Nephron (organoid): ENCODE measurements at regions not wholly inside any gene's neighbourhood (a gene's known extent, or its start where the extent isn't known, plus 50 kb on each side); places are given as distances from the start of the nearest gene placed in this dataset.

ENCODE experiments used
- H3K27ac Mint-ChIP-seq, 3 experiments: 2 replicates each; pipeline ENCODE4 v1.8.0; 2020; ENCODE audit warnings: mixed read lengths in 3 of 3, mild to moderate bottlenecking in 2 of 3, moderate library complexity in 1 of 3
- H3K27me3 Mint-ChIP-seq: 2 replicates; pipeline ENCODE4 v1.8.0; 2021; ENCODE audit warnings: low read depth, mild to moderate bottlenecking, moderate library complexity, mixed read lengths
- H3K36me3 Mint-ChIP-seq: 2 replicates; pipeline ENCODE4 v1.8.0; 2020; ENCODE audit warnings: low read depth, mixed read lengths
- H3K4me1 Mint-ChIP-seq: 2 replicates; pipeline ENCODE4 v1.8.0; 2020; ENCODE audit warnings: mixed read lengths
- H3K4me3 Mint-ChIP-seq, 3 experiments: 2 replicates each; pipeline ENCODE4 v1.8.0; 2020; ENCODE audit warnings: mild to moderate bottlenecking in 3 of 3, mixed read lengths in 3 of 3, moderate library complexity in 2 of 3
- H3K9me3 Mint-ChIP-seq: 2 replicates; pipeline ENCODE4 v1.8.0; 2020; ENCODE audit warnings: mixed read lengths
- TF ChIP-seq, protein P1 (sequence below), 3 experiments: fragments of 200-600 bp; sonication (generic); IDR thresholded peaks; one replicate each; pipeline ENCODE4 v1.5.0; 2021; ENCODE audit warnings: antibody characterized with exemption in 3 of 3; ENCODE audit not compliant: unreplicated experiment in 3 of 3

DNA sequence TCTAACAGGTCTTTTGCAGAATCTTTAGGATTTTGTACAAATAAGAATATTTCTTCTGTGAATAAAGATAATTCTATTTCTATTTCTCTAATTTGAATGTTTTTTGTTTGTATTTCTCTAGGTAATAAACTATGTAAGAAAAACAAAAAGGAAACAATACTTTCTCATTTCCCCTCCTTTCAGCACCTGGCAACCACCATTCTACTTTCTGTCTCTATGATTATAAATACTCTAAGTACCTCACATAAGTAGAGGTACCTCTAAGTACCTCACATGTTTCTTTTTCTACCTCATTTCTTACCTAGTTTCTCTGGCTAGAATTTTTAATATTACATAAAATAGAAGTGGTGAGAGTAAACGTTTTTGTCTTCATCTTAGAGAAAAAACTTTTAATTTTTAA is 550.0 kb downstream of the EPHA5 start:
- H3K4me1 Mint-ChIP-seq = no peaks in the 10 kb centered on the region
- no peaks in the 10 kb centered on the region for H3K27me3 Mint-ChIP-seq
- no peak overlapping the region for H3K4me3 Mint-ChIP-seq
- no peak overlapping the region for H3K27ac Mint-ChIP-seq
- TF ChIP-seq, protein P1, sequence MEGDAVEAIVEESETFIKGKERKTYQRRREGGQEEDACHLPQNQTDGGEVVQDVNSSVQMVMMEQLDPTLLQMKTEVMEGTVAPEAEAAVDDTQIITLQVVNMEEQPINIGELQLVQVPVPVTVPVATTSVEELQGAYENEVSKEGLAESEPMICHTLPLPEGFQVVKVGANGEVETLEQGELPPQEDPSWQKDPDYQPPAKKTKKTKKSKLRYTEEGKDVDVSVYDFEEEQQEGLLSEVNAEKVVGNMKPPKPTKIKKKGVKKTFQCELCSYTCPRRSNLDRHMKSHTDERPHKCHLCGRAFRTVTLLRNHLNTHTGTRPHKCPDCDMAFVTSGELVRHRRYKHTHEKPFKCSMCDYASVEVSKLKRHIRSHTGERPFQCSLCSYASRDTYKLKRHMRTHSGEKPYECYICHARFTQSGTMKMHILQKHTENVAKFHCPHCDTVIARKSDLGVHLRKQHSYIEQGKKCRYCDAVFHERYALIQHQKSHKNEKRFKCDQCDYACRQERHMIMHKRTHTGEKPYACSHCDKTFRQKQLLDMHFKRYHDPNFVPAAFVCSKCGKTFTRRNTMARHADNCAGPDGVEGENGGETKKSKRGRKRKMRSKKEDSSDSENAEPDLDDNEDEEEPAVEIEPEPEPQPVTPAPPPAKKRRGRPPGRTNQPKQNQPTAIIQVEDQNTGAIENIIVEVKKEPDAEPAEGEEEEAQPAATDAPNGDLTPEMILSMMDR (IDR thresholded peaks at IDR 0.05; ENCODE audit: unreplicated experiment in 3 of 3) = no peak
- no peaks in the 10 kb centered on the region for H3K9me3 Mint-ChIP-seq
- H3K36me3 Mint-ChIP-seq = no peaks in the 10 kb centered on the region

DNA sequence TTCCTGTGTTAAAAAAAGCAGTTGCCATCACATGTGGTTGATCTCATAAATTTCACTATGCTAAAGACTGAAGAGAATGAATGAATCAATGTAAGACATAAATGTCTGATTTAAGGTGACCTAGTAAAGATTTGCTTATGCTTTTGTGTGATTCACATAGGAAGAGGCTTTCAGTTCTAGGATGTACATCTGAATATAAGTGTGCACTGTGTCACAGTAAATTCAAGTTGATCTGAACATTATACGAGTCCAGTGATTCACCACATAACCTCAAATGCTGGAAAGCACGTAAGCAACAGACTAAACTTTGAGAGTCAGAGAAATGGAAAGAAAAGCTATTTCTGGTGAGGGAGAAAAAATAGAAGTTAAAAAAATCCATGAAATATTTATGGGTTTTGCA is 567.9 kb downstream of the EPHA5 start:
- Mint-ChIP-seq H3K36me3 (no peaks in the 10 kb centered on the region), H3K4me1 (no peaks in the 10 kb centered on the region), H3K27me3 (no peaks in the 10 kb centered on the region), H3K9me3 (no peaks in the 10 kb centered on the region), H3K27ac (no peak overlapping the region), H3K4me3 (no peak overlapping the region)
- TF ChIP-seq, protein P1 (IDR thresholded peaks at IDR 0.05; ENCODE audit: unreplicated experiment in 3 of 3) = no peak

DNA sequence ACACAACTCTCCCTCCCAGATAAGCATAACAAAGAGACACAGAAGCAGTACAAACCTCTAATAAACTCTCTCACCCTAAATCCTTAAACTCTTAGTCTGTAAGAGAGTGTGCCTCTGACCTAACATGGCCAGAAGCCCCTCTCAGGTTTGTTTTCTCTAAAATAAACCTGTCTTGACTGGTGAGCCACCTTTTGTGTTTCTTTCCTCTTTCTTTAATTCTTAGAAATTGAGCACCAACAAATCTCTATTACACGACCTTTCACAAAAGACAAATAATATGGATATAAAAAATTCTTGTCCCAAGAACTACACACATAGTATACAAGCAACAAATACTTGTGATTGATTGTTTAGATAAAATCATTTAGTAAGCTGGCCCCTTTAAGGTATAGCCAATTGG is 573.7 kb downstream of the EPHA5 start:
- peaks cover 3% of the 10 kb centered on the region for H3K9me3 Mint-ChIP-seq
- TF ChIP-seq, protein P1 (IDR thresholded peaks at IDR 0.05; ENCODE audit: unreplicated experiment in 3 of 3) = no peak
- no peaks in the 10 kb centered on the region for H3K36me3 Mint-ChIP-seq
- H3K4me3 Mint-ChIP-seq = no peak overlapping the region
- no peaks in the 10 kb centered on the region for H3K4me1 Mint-ChIP-seq
- H3K27me3 Mint-ChIP-seq = no peaks in the 10 kb centered on the region
- H3K27ac Mint-ChIP-seq = no peak overlapping the region

DNA sequence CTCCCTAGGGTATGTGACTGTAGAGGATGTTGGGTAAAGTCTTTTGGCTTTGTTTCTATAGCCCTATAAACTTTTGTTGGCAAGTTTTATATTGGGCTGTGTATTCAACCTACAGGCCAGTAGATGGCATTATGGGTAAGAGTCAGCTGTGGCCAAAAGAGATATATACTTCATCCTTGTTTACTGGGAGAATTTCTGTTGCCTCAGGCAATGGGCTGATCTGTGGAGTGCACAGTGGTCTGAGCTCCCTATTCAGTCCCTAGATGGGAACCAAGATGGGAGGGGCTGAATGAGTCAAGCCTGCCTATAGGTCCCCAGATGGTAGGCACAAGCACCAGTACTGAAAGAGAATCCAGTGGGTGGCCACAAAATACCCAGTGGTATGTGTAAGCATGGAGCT is 580.6 kb downstream of the EPHA5 start:
- no peak overlapping the region for H3K27ac Mint-ChIP-seq
- H3K27me3 Mint-ChIP-seq = no peaks in the 10 kb centered on the region
- H3K9me3 Mint-ChIP-seq = peaks cover 4% of the 10 kb centered on the region
- no peaks in the 10 kb centered on the region for H3K36me3 Mint-ChIP-seq
- no peaks in the 10 kb centered on the region for H3K4me1 Mint-ChIP-seq
- H3K4me3 Mint-ChIP-seq = no peak overlapping the region
- TF ChIP-seq, protein P1 (IDR thresholded peaks at IDR 0.05; ENCODE audit: unreplicated experiment in 3 of 3) = peak; percentile 37 to 47 (median 41)

DNA sequence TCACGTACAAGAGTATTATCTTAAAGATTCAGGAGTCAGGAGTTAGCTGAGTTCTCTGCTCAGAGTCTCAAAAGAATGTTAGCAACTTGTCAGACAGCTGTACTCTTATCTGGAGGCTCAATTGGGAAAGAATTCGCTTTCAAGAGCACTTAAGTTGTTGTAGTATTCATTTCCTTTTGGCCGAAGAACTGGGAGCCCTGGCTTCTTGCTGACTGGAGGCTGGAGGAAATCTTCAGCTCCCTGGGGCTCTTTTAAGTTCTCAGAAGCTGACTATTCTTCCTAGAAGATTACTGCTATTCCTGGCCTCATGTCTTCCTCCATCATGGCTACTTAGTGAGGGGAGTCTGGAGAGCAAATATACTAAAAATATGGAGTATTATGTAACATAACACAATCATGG is 587.2 kb downstream of the EPHA5 start:
- Mint-ChIP-seq H3K36me3 (no peaks in the 10 kb centered on the region), H3K9me3 (peaks cover 3% of the 10 kb centered on the region), H3K4me3 (no peak overlapping the region), H3K27ac (no peak overlapping the region), H3K27me3 (no peaks in the 10 kb centered on the region), H3K4me1 (no peaks in the 10 kb centered on the region)
- TF ChIP-seq, protein P1 (IDR thresholded peaks at IDR 0.05; ENCODE audit: unreplicated experiment in 3 of 3) = no peak

DNA sequence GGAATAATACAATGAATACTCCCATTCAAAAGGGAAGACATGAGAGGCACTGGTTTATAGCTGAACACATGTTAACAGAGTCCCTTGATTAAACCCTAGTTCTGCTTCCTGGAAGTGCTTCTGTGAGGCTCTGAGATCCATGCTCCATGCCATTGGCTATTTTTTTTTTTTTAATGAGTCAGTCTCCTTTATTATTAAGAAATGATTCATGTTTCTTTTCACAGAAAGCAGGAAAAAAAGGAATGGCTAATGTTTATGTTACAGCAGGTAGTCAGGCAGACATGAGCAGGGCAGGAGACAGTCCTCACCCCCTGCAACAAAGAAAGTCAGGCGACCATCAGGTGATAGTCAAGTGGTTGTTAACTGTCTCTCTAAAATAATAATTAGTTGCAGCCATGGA is 598.7 kb downstream of the EPHA5 start:
- H3K36me3 Mint-ChIP-seq = no peaks in the 10 kb centered on the region

More for the DNA sequence above, 598.7 kb downstream of the EPHA5 start:
- Mint-ChIP-seq H3K27ac (no peak overlapping the region), H3K4me3 (no peak overlapping the region), H3K4me1 (no peaks in the 10 kb centered on the region), H3K27me3 (no peaks in the 10 kb centered on the region), H3K9me3 (no peaks in the 10 kb centered on the region)
- TF ChIP-seq, protein P1 (IDR thresholded peaks at IDR 0.05; ENCODE audit: unreplicated experiment in 3 of 3) = no peak
